ENCODE measurements at regions not wholly inside any gene's neighbourhood (a gene's known extent, or its start where the extent isn't known, plus 50 kb on each side); places are given as distances from the start of the nearest gene placed in this dataset.

DNA sequence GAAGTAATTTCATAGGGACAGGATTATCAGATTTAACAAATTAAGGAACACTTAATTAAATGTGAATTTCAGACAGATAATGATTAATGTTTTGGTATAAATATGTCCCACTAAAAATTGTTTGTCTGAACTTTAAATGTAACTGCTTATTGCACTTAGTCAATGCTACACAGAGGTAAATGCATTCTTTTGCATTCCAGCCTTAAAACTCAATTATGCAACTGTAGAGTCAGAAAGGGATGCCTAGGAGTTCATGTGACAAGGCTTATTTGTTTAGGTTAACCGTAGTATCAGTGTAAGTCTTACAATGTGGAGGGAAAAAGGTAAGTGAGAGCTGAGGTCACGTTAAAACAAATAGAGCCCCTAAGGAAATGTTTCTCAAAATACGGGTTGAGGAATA lies 347.2 kb upstream of the ARGLU1 start:
- DNase-seq: no peak

DNA sequence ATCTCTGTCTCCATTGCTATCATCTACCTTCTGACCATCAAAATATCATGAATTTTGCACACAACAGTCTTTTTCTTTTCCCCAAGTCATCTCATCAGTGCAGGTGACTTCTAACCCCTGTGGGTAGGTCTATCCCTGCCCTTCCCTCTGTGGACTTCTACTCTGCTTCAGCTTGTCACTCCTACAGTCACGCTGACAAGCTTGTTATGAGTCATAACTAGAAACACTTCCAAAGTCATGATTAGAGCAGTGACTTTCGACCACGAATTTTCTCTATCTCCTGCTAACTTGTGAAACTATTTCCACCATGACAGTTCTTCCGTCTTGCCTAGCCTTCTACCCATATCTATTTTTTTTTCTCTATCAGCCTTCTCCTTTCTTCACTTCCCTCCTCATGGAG lies 343.7 kb upstream of the ARGLU1 start:
- no peak for DNase-seq

DNA sequence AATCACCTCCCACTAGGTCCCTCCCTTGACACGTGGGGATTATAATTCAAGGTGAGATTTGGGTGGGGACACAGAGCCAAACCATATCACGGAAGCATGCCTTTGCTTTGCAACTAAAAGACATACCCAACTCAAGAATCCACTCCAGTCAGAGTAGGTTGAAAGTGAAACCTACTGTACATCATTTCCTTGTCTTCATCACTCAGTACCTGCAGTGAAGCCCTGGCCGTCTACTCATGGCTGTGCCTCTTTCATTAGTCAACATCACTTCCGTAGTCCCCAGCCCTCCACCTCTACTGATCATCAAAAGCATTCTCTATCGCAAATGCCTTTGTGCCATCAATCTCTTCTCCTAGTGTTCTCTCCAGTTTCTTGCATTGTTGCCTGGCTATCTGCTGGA lies 343.1 kb upstream of the ARGLU1 start:
- DNase-seq: no peak

DNA sequence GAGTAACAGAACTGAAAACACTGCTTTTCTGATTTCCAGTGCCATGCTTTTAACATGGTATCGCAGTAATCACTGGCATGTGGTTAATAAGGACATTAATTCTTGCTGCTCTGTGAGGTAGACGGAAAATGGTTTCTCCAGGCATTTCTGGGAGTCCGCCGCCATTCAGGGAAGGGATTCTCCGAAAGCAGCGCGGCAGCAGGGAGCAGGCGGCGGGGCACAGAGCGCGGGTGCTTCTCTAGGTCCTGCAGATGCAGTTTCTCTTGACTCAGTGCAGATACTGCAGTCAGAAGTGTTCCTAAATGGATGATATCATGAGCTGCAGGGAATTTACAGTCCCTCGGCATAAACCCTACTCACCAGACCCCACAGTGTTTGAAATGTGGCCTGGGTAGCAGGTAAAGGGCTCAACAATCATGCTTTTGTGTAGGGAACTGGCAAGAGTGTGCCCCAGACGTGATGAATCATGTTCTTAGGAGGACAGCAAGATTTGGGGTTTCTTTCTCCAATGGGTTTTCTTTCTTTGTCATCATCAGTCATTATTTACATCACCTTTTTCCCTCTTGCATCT lies 338.6 kb upstream of the ARGLU1 start:
- DNase-seq: no peak

DNA sequence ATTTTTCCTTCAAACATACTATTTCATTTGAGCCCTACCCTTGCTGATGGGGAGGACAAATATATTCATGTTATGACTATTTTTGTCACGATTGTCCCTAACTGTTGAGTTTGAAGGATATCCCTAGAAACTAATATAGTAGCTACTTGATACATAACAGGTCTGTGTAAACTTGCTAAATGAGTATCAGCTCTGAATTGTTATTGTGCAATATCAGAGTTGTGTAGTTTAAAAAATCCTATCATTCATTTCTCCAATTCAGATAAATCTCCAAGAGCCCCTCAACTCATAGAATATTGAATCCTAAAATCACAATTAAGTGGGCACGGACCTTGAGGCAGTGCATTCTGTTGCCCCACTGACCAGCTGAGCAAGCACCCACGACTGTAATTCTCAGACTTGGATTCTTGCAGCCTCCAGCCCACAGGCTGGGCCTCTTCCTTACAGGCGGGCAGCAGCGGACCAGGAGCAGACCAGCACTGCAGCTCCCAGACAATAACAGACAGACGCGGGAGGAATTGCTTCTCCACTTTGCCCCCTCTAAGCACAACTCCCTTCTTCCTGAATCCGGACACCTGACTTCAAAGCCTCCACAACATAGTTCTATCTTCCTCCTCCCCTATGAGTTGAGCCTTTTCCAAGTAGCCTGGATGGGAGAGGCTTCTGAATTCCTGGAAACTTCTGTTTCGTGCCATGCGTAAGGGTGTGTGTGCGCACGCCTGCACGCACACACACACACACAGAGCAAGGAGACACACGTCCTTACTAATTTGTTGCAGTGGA lies 337.6 kb upstream of the ARGLU1 start:
- DNase-seq: no peak

DNA sequence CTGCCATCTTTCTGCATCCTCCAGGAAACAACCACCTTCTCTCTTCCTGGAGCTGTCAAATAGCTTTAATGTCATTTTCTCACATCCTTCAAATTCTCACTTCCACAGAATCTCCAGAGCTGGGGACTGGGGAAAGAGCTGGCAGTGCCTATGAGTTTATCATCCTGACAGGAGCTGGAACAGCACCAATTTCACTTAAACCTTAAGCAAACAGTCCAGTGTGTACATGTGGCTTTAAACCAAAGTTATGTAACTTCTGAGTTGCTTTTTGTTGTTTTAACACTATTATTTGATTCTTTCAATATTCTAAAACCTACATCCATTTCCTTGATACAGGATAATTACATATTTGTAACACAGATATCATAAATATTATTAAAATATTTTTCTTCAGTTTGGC lies 331.5 kb upstream of the ARGLU1 start:
- no peak for DNase-seq

DNA sequence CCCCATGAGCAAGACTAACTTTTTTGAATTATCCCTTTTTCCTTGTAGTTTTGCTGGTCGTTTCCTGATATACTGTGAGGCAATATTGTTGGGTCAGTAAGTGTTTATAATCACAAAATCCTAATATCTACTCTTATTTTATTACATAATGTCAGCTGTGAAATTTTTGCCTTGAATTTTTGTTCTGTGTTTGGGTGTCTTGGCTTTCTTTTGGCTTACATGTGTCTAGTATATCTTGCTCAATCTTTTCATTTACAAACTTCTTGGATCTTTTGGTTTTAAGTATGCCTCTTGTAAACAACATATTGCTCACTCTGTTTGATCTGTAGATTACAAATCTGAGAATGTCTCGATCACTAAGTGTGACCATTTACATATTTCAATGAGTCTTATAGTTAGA lies 330.3 kb upstream of the ARGLU1 start:
- DNase-seq: no peak

DNA sequence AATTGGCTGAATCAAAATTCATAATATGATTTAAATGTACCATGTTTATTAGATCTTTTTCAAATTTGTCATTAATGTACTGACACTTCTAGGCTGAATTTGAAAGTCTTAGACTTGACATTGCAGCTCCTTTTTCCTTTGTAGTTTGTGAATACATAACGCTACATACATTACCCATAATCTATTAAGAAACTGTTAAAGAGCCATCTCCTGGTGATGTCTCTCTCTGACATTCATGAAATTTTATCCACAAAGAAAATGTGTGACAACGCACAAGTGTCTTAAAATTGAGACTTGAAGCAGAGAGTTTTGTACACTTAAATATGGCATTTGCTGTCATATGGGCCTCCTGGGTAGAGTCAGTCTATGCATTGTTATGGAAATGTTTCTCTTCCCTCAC lies 320.2 kb upstream of the ARGLU1 start:
- no peak for DNase-seq

DNA sequence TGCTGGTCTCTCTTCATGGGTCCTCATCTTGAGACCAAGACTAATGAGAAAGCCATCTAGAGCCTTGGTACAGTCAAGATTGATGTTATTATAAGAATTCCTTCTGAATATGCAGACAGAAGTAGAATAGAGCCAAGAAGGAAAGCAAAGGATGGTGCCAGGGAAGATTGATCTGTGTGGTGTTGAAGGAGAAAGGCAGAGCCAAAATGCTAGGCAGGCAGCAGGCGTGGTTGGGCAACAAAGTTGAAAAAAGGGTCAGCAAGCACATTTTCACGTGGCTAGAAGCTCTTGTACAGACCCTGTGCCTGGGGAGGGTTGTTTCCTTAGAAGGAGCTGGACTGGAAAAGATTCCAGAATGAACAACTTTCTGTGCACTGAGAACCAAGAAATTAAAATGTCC lies 319.7 kb upstream of the ARGLU1 start:
- DNase-seq: no peak

DNA sequence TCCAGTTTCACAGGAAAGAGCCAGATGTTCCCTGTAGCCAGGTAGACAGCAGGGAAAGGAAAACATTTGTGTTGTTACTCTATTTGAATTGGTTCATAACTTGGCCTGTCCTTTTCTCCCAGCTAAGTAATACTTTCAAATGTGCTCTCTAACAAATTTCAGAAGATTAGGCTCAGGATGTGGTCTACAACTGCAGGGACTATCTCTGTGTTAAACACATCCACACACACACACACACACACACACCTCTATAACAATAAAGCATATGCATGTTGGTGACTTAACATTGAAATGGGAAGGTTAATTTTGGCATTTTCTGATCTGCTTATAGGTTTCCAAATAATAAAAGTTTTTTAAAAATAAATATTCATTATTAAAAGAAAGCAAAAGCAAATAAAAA lies 316.0 kb upstream of the ARGLU1 start:
- no peak for DNase-seq

DNA sequence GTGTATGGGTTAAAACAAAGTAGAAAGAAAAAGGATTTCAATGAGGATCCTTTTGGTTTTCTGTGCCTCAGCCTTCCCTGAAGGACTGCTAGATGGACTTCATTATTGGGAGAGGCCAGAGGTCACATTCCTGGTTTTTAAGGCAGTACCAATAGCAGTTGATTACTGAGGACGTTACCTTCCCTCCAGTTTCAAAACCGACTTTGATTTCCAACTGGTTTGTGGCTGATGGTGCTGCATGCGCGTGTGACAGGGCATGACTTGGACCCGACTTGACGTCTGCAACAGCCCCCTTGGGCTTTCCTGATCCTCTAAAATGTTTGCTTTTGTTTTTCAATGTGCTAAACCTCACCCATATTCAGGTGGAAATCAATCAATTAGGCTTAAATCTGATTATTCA lies 314.3 kb upstream of the ARGLU1 start:
- no peak for DNase-seq

DNA sequence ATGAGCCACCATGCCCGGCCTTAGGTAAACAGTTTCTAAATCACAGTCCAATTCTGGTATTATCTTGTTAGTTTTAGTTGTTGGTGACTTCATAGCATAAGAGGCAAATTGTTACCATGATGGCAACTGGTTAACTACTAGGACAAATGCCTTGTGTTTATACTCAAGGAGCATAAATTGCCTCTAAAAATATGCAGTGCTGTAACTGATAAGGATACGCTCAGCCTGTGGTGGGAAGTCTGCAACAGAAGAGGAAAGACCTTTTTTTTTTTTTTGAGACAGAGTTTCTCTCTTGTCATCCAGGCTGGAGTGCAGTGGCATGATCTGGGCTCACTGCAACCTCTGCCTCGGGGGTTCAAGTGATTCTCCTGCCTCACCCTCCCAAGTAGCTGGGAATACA lies 311.9 kb upstream of the ARGLU1 start:
- no peak for DNase-seq

DNA sequence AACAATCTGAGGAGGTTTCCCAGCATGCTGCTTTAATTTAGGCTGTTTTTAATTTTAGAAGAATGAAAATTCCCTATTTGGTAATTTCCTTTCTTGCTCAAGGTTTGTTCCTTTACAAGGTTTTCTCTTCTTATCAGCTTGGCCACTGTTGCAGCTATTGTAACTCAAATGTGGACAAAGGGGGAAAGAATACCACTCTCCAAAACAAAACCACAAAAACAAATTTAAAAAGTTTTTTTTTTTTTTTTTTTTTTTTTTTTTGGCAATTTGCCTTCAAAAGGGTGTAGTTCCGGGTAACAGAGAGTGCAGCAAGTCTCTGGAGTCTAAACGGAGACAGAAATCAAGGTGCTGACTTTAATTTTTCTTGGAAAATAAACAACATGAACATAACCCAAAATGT lies 306.4 kb upstream of the ARGLU1 start:
- no peak for DNase-seq

DNA sequence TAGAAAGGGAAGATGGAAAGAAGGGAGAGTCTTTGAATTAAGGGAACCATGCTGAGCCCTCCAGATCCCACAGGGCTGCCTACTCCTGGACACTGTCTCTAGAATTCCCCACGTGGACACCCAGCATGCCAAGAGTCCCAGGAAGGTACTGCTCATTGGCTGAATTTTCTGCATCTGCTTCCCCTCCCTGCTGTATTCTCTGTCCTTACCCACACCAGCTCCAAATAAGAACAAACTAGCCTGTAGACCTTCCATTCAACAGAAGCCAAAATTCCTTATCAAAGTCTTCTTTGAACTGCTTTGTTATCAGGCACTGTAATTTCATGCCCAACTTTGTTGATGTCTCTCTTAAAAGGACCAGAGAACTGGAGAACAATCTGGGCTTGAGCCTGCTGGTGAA lies 305.9 kb upstream of the ARGLU1 start:
- no peak for DNase-seq

DNA sequence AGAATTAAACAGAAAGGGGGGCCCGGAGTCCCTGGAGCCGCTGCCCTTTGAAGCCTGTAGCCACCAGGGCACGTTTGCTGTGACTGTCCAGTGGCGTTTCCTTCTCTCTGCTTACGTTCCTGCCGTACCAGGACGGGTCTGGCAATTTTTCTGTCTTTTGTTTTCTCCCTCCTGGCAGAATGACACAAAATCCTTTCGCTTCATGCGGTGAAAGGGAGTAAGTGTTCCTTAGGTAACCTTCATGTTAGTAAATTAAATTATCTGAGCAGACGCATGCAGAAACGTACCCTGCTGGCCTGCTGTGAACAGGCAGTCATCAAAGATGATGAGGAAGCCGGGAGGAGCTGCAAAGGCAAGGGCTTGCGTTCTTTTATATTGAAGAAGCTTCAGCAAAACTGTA lies 299.3 kb upstream of the ARGLU1 start:
- DNase-seq: no peak

DNA sequence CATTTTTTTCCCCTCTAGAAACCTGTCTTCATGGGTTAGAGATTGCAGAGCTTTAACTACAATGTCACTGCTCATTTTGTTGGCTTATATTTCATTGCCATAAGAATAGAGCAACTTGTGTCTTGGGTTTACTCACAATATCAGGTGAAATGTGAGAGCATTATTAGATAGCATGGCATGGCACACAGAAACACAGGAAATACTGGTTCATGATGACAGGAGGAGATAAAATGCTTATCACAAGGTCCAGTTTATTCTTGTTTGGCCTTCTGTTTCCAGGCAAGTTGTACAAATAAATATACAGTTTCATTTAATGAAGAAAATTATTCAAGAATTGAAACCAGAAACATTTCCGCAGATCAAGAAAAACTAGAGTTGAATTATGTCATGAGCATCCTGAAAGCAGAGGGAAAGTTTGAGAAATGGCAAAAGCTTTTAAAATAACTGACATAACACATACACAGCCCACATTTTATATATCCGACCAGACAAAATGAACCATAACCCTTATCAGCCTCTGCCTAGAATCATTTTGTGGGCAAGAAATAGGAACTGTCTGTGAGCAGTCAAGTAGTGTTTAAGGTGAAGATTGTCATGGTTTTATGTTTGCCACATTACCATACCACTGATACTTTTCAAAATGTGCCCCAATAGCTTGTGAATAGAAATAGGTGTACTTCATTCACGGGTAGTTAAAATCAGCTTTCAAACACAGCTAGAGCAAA lies 297.9 kb upstream of the ARGLU1 start:
- no peak for DNase-seq

DNA sequence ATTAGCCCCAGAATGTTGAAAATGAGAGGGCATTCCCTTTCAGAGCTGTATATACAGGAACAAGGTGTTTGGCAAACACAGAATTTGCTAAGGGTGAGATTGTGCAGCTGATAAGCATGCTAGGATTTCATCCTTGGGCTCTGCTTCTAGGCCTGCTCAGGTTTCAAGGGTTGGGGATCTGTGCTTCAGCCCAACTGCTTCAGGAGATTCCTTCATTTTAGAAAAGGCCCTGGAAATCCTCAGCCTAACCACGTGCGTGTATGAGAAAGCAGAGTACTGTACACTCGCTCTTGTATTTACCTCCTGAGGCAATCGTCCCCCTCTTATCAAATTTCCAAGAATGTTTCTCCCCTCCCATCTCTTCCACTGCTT lies 291.6 kb upstream of the ARGLU1 start:
- DNase-seq: no peak

DNA sequence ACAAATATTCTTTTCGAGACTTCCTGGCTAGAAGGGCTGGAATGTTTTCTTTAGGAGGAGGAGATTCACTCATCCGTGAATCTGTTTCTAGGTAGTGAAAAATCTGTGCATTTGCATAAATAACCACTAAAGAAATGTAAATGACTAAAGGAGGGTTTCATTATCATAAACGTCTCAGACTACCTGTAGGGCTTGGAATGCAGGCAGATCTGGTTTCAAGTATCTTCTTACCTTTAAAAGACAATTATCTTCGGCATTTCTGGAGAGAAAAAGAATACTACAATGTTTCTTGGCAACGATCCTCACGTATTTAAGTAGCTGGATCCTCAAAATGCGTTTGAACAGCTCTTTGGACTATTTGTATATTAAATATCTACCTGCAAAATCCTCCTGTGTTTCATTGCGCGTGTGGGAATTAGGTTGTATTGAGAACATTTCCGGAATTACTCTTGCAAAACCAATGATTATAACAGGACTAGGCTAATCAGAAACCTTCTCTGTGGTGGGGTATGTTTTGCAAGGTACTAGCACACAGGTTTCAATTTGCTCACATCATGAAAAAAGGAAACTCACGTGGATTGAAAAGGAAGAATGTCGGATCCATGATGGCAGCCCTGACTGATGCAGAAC lies 291.1 kb upstream of the ARGLU1 start:
- DNase-seq: no peak

DNA sequence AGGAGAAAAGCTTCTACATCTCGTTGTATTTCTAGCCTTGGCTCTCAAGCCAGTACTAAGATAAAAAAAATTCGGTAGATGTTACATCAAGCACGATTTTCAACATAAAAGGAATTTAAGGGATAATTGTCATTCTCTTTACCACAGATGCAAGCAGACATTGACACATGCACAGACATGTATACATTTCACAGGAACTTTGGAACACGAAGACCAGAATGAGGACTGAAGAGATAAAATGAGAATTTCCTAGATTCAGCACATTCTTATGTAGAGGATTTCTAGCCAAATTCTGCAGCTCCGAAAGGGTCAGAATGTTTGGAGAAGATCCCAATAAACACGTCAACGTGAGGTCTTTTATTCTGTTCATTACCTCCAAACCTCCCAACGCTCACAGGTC lies 284.5 kb upstream of the ARGLU1 start:
- DNase-seq: no peak

DNA sequence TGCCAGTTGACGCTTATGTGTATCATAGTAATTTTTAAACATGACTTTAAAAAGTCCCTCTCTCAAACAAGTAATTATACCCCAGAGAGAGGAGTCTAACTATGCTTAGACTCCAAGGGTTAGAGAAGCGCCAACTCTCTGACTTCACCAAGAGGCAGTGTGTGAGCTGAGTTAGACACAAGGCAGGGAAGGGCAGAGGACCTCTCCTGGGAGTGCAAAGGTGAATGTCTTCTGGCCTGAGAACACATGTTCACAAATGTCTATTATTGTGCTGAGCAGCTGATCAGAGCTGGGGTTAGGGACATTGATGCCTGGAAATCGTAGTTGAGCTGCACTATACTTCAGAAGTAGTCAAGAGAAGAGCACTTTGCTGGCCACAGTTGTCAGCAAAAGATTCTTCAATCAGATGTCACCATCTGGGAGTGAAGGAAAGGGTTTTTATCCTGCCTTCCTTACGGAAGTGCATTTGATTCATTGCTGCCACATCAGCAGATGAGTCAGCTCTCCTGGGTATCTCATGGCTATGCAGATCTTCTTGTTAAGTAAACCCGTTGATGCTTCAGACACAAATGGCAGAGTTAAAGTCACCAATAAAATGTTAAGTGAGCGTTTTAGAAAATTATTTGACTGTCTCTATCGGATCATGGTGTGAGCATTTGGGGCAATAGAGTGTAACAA lies 283.2 kb upstream of the ARGLU1 start:
- DNase-seq: no peak

DNA sequence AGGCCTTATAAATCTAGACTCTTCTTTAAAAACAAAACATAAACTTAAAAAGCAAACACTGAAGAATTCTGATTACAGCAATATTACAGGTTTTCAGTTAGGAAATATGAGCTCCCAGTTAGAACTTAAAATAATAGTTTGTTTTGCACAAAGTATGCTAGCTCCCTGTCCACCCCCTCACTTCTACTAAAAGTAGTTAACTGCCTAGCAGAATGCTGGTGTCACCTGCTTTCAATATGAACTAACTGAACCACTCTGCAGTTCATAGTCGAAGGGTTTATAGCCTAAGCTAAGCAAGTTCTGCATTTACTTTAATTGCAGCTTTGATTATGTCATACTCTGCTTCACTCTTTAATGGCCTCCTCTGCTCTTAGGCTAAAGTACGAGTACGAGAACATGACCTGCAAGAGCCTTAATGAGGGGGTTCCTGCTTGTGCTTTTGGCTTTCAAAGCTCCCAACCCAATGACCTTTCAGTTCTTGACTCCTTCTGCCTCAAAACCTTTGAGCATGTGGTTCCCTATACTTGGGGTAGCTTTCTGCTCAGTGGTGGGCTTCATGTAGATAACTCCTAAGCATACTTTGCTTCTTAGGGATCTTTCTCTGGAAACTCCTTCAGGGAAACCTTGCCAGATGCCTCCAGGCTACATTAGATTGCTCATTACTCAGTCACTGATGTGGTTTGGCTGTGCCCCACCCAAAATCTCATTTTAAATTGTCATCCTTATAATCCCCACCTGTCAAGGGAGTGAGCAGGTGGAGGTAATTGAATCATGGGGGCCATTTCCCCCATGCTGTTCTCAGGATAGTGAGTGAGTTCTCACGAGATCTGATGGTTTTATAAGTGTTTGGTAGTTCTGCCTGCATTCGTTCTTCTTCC lies 278.9 kb upstream of the ARGLU1 start:
- no peak for DNase-seq

DNA sequence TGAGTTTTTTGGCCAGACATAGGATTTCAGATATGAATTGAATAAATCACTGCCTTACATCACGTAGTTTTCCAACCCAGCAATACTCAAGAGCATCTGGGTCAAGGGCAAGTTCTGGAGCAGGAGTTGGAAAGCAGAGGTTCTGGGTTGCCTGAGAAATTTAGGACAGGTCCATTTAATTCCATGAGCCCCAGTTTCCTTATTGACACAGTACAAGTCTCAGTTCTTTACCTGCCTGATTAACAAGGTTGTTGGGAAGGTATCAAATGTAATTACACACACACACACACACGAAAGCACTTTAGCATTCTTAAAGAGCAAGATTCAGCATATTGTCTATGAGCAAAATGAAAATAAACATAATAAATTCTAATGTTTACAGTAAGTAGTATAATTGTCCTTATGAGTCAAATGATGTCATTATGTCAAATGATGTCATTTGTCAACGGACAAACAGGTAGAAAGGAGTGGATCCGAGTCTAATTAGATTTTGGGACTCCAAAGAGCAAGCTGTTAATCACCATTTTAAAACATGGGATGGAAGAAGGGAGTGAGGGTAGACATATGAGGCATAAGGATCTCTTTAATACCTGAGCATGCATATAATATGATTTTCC lies 268.4 kb upstream of the ARGLU1 start:
- DNase-seq: no peak

All from activated CD8-positive, alpha-beta memory T cell treated with anti-CD3 and anti-CD28 coated beads, Interleukin-2, amount 50 U/mL, for 48 hours (primary cell).